ENCODE measurements at regions not wholly inside any gene's neighbourhood (a gene's known extent, or its start where the extent isn't known, plus 50 kb on each side); places are given as distances from the start of the nearest gene placed in this dataset.

DNA sequence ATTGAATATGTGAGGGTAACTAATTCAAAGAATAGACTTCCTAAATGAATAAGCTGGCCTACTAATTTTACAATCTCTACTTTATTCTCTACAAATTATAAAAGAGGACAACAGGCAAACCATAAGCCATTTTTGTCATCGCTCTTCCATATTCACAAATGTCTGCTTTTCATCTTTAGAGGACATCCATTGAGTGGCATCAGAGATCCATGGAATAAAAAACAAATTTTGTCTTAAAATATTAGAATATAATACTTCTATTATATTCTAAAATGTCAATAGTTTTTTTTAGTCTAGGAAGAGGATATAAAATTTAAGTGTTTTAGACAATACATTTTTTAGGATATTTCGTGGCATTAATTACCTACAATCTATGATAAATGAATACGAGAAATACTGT, 300.9 kb upstream of the TACR3 start:
- no peak for TF ChIP-seq EZH2 (IDR thresholded peaks at IDR 0.05; ENCODE audit: borderline replicate concordance, insufficient read depth, low read depth, low read length, poor library complexity, severe bottlenecking)
- TF ChIP-seq, protein P1, sequence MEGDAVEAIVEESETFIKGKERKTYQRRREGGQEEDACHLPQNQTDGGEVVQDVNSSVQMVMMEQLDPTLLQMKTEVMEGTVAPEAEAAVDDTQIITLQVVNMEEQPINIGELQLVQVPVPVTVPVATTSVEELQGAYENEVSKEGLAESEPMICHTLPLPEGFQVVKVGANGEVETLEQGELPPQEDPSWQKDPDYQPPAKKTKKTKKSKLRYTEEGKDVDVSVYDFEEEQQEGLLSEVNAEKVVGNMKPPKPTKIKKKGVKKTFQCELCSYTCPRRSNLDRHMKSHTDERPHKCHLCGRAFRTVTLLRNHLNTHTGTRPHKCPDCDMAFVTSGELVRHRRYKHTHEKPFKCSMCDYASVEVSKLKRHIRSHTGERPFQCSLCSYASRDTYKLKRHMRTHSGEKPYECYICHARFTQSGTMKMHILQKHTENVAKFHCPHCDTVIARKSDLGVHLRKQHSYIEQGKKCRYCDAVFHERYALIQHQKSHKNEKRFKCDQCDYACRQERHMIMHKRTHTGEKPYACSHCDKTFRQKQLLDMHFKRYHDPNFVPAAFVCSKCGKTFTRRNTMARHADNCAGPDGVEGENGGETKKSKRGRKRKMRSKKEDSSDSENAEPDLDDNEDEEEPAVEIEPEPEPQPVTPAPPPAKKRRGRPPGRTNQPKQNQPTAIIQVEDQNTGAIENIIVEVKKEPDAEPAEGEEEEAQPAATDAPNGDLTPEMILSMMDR (IDR thresholded peaks at IDR 0.05): no peak

Data from B cell (primary cell).